DMS153 treated with DMSO at 0.1 percent for 48 hours (cell line): ENCODE measurements at regions not wholly inside any gene's neighbourhood (a gene's known extent, or its start where the extent isn't known, plus 50 kb on each side); places are given as distances from the start of the nearest gene placed in this dataset.
A peak's percentile ranks its signal among the peaks of the same experiment; 100 is the strongest.

Source experiments
- DNase-seq: peaks from one replicate; lab custom pipeline; 2025; ENCODE audit not compliant: unreplicated experiment; lab: John Stamatoyannopoulos, UW

DNA sequence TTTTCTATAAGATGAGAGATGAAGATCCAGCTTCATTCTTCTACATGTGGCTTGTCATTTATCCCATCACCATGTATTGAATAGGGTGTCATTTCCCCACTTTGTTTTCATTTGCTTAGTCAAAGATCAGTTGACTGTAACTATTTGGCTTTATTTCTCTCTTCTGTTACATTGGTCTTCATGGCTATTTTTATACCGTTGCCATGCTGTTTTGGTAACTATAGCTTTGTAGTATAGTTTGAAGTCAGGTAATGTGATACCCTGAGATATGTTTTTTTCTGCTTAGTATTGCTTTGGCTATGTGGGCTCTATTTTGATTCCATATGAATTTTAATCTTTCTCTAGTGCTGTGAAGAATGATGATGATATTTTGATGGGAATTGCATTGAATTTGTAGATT lies 514.3 kb downstream of the GBA3 start:
- DNase-seq, result no peak

DNA sequence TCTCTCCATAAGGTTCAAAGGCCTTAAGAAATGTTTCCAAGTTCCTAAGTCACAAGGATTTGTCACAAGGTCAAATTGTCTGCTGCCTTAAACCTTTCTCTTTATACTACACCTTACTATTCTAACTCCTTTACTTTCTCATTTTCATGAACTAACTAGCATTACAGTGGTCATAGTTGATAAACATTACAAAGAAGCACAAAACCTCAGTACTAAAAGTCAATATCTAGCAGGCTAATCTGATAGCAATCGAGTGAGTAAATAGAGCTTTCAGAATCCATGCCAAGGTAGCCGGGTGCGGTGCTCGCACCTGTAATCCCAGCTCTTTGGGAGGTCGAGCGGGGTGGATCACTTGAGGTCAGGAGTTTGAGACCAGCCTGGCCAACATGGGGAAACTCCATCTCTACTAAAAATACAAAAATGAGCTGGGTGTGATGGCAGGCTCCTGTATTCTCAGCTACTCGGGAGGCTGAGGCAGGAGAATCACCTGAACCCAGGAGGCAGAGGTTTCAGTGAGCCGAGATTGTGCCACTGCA lies 510.0 kb downstream of the GBA3 start:
- no peak for DNase-seq

DNA sequence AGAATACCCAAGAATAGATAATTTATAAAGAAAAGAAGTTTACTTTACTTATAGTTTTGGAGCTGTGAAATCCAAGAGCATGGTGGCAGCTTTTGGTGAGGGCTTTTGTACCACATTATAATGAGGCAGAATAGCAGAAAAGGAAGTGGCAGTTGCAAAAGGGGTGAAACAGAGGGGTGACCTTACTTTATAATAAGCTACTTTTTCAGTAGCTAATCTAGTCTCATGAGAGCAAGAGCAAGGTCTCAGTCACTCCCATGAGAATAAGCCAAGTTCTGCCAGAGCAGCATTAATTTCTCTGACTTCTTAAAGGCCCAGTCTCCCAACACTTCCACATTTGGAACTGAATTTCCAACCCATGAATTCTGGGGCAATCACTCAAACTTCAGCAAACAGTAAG lies 502.0 kb downstream of the GBA3 start:
- DNase-seq, result no peak

DNA sequence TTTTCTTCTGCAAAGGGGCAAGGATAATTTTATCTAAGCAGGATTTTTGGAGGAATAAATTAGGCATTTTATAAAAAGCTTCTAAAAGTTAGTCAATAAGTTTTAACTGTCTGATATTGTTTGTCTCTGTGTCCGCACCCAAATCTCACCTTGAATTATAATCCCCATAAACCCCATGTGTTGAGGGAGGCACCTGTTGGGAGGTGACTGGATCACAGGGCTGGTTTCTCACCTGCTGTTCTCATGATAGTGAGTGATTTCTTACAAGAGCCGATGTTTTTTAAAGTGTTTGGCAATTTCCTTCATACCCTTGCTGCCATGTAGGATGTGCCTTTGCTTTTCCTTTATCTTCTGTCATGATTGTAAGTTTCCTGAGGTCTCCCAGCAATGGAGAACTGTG lies 481.4 kb downstream of the GBA3 start:
- no peak for DNase-seq

DNA sequence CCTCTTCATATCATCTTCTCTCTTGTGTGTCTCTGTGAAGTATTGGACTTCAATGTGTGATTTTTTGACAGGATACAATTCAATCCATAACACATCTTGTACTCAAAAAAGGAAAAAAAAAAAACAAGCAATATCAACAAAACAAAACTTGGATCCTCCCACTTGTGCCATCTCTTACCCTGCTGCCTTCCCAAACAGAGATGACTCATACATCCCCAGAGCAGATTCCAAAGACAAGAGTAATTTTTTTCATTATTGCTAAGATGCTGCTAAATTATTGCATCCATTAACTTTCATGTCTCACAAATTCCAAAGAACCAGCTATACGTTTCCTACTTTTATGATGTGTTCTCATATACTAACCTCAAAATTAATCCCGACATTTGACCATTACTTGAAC lies 479.2 kb downstream of the GBA3 start:
- DNase-seq, result no peak

DNA sequence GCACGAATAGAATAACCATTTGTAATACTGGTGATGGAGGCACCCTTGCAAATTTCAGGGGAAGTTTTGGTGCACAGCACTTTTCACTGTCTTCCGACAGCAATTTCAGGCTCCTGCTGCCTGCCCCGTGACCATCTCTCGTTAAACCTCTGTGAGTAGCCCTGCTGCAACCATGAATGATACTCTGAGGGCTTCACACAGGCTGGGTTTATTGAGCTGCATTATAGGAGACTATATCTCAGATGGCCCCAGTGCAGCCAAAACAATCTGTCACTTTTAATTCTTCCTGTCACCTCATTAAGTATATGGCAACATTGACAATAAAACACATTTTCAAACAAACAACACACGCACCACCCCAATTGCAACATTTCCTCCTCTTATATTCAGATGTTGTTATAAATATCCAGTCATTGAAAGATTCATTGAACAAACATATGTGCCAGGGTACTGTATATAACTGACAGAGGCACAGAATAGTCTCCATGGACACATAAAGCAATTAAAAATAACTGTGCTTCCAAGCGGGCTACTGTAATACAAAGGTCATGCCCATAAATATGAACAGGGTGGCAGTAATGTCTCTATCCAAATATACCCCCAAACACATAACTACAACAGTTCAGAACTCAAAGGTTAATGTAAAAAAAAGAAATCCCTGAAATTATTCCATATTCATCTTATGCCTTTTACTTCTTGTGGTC lies 477.0 kb downstream of the GBA3 start:
- DNase-seq, result no peak

DNA sequence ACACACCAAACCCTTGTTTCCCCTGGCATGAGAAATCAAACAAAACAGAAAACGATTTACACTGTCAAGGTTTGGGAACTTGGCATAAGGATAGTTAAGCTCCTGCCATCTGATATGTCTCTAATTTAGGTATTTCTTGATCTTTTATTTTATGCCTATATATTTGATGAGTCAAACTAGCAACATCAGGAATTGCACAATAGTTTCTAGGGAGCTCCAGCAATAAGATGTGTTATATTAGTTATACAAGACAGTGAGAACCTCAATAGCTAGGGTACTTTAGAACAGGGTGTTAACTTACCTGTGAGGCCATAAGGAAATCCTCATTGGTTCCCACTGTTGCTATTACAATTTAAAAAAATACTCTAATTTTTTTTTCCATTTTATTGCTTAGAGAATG lies 474.2 kb downstream of the GBA3 start:
- no peak for DNase-seq

DNA sequence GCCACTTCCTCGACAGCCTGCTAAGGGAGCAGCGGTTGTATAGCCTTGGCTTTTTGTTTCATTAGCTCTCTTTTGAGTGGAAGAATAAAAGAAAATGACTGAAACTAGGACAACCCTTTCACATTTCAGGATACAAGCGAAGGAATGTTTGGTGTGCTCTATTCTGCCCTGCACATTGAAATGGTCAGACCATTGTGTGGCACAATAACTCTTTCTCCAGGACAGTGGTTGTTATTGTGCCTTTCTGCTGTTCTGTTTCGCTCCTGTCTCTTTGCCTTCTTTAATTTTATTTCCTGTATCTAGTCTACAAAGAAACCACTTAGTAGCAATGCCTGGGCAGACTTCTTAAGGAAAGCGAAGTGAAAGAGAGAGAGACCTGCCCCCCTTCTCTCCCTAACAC lies 473.7 kb downstream of the GBA3 start:
- no peak for DNase-seq

DNA sequence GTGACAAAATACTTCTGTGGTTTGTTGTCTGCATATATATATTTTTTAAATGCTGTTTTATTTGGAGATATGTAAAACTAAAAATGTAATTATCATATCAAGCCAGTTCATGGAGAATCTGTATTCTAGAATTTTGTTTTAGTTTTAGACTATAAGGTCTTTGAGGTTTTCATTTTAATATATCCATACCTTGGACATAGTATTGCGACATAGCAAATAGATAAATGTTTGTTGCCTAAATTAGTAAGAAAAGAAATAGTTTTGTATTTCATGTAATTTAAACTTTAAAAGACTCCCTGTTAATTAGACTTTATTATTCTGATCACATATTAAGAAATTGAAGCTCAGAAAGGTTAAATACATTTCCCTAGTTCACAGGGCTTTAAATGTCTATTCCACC lies 472.9 kb downstream of the GBA3 start:
- DNase-seq, result no peak

DNA sequence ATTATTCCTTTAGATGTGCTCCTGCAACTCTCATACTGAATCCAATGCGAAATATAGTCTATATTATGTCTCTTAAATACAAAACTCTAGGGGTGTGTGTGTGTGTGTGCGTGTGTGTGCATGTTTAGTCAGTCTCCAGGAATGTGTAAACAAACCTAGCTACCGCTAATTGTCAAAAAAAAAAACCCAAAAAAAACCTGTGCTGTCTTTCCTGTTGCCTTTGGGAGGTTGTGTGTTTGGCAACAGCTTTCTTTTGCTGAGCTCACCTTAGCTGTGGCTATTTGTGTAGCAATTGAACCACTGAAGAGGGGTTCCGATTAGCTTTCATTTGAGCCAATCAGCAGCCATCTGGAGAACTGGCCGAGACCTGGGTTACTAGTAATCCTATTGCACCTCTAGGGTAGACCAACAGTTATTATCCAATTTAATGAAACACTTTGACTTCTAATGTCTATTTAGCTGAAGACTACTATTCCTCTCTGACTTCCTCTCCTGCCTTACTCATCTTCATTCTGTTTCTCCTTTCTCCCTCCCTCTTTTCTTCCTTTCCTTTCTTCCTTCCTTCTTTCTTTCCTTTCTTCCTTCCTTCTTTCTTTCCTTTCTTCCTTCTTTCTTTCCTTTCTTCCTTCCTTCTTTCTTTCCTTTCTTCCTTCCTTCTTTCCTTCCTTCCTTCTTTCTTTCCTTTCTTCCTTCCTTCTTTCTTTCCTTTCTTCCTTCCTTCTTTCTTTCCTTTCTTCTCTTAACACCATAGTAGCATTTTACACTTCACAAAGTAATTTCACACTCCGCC lies 471.1 kb downstream of the GBA3 start:
- DNase-seq, result no peak

DNA sequence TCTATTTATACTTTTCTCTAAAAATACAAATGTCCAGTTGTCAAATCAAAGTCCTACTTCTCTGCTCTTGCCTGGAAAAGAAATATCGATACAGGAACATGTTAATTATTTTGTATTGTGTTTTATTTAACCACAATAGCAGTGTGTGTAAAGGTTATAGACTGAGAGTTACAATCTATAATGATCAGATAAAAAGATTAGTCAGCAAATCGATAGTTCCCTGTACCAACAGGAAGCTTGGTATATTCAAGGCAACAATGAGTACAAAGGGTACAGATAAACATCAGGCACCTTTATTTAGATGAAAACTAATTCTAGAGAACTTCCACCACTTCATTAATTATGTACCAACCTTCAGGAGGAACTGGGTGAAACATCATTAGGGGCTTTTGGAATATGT lies 469.5 kb downstream of the GBA3 start:
- no peak for DNase-seq

DNA sequence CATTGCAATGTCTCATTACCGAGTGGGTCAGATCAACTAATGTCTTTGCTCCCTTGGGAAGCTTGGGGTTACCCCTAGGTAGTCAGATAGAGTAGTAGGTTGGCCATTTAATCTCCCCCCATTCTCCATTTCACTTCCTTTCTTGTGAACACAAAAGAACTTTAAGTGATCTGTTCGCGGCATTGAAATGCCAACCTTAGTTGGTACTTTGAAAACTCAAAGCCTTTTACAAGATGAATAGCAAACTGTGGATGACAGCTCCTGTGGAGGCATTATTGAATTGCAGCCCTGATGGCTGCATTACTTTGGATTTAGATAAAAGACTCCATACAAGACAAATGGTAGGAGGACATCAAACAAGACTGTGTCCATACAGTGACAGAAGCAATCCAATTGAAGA lies 469.1 kb downstream of the GBA3 start:
- no peak for DNase-seq

DNA sequence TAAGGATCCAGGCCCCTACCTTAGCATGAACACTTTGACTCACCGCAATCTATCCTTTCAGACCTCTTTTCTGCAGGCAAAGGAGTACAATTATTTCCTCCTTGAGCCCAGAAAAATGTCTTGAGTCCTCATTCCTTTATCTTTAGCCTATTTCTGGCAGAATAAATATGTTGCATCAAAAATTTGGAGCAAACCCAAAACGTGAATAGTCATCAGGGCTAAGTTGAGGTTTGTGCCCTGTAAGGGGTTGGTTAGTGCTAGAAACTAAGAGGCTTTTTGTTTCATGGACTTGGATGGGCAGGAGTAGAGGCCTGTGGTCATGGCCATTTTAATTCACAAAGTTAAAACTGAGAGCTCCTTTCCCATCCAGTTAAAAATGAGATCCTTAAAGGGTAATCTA lies 460.3 kb downstream of the GBA3 start:
- DNase-seq, result no peak

DNA sequence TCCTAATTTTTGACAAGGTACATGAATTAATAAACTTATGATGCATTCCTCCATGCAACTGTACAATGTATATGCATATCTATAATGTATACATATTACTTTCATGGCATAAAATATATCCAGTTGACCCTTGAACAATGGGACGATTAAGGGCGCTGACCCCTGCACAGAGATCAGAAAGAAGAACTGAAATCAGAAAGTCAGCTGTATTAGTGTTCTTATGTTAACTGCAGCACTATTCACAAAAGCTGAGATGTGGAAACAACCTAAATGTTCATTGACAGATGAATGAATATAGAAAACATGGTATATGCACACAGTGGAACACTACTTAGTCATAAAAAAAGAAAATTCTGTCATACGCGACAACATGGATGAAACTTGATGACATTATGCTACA lies 457.1 kb downstream of the GBA3 start:
- DNase-seq, result no peak

DNA sequence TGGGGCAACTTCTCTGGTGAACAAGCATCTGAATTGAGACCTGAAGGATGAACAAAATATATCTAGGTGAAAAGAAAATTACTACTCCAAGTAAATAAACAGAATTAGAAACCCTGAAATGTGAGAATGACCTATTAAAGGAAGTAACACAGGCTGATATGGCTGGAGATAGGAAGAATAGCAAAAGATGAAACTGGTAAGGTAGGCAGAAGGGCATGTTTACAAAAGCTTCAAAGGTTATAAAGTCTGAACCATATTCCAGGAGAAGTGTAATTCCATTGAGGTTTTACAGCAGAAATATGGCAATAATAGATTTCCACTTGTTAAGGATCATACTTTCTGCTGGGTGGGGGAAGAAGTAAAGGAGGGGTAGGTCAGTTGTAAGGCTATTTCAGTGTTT lies 452.0 kb downstream of the GBA3 start:
- no peak for DNase-seq

DNA sequence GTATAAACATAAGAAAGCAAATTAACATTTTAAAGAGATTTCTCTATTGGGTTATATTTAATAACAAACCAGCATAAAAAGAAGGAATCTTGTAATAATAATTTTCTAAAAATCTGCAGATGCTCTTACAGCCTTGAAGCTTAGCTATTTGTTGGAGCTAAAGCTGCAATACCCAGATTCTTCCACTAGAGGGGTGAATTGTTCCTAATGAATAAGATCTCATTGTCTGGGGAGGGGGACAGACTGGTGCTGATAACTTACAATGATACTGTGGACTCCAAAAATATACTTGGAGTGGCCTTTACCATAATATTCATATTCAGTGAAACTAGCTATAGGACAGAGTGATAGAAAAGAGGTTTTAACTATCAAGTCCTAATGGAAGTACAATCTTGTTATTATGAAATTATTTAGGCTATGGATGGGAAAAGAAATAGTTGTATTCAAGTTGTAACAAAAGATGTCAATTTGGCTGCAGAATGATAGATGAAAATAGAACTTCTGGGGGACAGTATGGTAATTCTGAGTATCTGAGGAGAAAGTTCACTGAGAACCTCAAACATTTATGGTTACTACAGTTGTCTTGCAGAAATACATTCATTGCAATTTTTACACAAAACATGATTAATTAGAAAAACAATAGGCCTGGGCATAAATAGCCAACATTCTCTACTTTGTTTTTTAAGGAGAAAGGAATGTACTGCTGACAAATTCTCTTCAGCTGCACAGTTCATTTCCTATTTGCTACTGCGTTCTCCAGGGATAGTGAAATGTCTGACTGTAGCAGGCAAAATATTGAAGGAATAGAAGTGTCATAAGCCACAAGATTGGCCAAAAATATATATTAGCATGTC lies 443.3 kb downstream of the GBA3 start:
- DNase-seq, result peak; percentile 1

DNA sequence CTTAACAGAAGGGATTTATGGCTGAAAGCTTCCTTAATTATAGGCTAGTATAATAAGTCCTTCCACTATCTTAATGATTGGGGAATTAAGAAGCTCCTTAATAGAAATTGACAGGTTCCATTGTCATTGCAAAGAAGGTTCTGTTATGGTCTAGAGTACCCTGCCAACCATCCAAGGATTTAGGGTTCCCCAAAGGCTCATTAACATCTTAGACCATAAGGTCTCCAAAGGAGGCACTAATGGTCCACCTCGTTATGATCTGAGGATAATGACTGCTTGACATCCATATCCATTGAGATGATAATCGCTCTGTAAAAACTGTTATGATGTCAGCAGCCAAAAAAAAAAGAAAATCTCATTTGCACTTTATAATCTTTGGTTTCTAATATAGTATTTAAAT lies 441.6 kb downstream of the GBA3 start:
- no peak for DNase-seq

DNA sequence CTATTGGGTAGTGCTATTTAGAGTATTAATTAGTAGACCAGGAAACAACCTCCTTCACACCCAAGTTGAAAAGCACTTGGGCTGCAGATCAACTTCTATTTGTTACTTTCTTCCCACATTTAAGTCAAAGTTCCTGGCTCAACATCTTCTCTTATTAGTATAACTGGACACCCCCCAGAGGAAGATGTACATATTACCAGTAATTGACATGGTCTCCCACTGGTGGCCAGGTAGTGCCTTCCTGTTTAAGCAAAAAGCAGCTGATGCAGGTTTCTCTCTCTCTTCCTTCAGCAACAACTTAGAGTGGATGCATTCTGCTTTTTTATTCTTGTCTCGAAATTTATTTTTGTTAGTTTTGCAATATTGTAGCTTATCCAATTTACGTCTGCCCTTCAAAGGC lies 438.1 kb downstream of the GBA3 start:
- DNase-seq, result no peak

DNA sequence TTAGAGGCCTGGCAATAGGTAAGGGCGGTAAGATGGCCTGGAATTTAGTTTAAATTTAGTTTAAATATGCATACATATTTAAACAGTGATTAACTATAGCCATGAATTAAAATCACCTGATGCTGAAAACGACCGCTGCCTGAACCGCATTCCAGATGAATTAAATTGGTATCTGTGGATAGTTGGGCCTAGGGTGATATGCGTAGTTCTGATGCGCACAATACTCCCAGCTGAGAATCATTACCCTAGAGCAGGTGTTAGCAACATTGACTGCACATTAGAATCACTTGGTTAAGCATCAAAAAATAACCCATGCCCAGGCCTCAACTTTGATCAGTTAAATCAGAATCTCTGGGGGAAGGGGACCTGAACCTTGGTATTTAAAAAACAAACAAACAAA lies 432.4 kb downstream of the GBA3 start:
- no peak for DNase-seq

DNA sequence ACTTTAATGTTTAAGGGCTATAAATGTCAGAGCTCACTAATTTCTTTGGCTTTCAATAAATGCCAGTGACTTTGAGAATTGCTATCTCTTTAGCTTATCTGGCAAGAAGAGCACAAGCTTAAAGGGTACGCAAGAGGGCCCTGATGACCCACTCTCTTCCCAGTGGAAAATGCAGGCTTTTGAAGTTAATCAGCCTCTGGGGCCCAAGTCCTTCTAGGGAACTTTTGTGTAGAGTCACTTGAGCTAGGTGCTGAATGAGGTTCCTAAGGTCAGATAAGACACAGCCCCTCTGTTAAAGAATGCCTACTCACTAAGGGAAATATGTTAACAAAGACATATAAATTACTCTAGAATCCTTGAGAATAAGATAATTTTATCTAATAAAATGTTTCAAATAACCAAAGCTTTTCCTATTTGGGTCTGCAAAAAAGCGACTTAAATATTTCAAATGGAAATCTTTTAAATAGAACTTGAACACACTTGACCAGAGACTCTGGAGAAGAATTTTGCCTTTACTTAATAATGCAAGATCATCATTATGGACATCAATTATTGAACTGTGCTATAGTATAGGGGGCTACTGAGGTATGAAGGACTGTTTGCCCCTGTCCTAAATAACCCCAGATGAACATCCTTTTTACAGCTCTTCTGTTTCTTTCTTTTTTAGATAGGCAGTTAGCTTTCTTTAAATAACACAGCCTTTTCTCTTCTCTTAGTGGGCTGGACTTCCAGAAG lies 430.1 kb downstream of the GBA3 start:
- DNase-seq, result no peak

DNA sequence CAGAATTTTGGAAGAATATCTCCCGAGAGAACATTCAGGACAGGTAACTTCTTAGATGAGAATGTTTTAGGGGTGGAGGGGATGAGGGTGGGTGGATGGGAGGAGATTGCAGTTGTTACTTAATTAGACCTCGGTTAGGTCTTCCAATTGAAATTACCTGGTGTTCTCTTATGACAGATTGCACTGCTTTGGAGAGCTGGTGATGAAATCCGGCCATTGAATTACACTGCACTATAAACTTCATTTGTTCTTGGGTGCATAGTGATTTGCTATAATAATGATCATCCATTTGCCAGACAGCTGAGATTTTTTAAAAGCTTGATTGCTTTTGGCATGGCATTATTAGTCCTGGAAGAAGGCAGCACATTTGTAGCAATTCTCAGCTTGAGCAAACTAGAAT lies 427.6 kb downstream of the GBA3 start:
- DNase-seq, result no peak
